K562 (cell line): ENCODE measurements at regions not wholly inside any gene's neighbourhood (a gene's known extent, or its start where the extent isn't known, plus 50 kb on each side); places are given as distances from the start of the nearest gene placed in this dataset.

Experiments used
- ATAC-seq: fragments of 200-7000 bp; cut with Tn5 transposase; 3 replicates; pipeline ENCODE4 v1.9.1; 2020; ENCODE audit warnings: moderate library complexity
- BruUV-seq: library from RNA; stranded (reverse); fragments of 400-500 nt; replicated peaks from 2 replicates; lab custom pipeline; 2021; lab: Mats Ljungman, UMichigan
- CTCF ChIA-PET: fragments of 300-600 bp; formaldehyde crosslinking; extraction: SDS; loops from one replicate; lab custom pipeline; 2021; ENCODE audit warnings: low intra/inter-chr PET ratio; lab: Yijun Ruan, JAX
- POLR2A ChIA-PET: fragments of 300-600, 350-650 bp; sonication (Branson Sonifier 250); formaldehyde crosslinking; extraction: SDS; loops from one replicate; lab custom pipeline; 2021; ENCODE audit warnings: antibody characterized with exemption, inconsistent platforms; lab: Yijun Ruan, JAX
- DNase-seq, 4 experiments: peaks; one replicate each; pipeline versions ENCODE4 v3.0.0 to v3.0.0-alpha.2; 2011 to 2018; ENCODE audit warnings: low spot score in 3 of 4, mixed read lengths in 3 of 4; ENCODE audit errors: extremely low read depth in 1 of 4
- FAIRE-seq: peaks from 2 replicates; lab custom pipeline; 2011; peaks lifted over from hg19 to GRCh38; lab: Jason Lieb, UNC
- H2AFZ ChIP-seq: 2 replicates; pipeline ENCODE4 v1.6.0; 2011; ENCODE audit warnings: low read depth, low read length, control low read depth, inconsistent platforms
- H3K27ac ChIP-seq: fragments of 200-600 bp; 3 replicates; pipeline ENCODE4 v1.8.0; 2011; ENCODE audit warnings: low read depth, mild to moderate bottlenecking, control low read depth, inconsistent platforms, low read length, moderate library complexity, mixed read lengths; ENCODE audit errors: extremely low read depth
- H3K27me3 ChIP-seq, 2 experiments: fragments of 300-600 bp in 1 of 2; 2 replicates in 1 of 2; 3 replicates in 1 of 2; pipeline versions ENCODE4 v1.6.0 to v1.8.0; 2011; ENCODE audit warnings: inconsistent platforms in 2 of 2, low read length in 2 of 2, mild to moderate bottlenecking in 1 of 2, mixed read lengths in 1 of 2, moderate library complexity in 1 of 2; ENCODE audit not compliant: control insufficient read depth in 2 of 2, insufficient read depth in 2 of 2
- H3K36me3 ChIP-seq: fragments of 300-600 bp; 3 replicates; pipeline ENCODE4 v1.8.0; 2011; ENCODE audit warnings: mild to moderate bottlenecking, low read length, inconsistent platforms; ENCODE audit not compliant: control insufficient read depth, insufficient read depth
- H3K4me1 ChIP-seq, 2 experiments: fragments of 200-600 bp in 1 of 2; replicated peaks in 1 of 2; 2 replicates in 1 of 2; 3 replicates in 1 of 2; pipeline versions ENCODE4 v1.5.1 to v1.8.0; 2011; ENCODE audit warnings: inconsistent platforms in 2 of 2, low read length in 2 of 2, mild to moderate bottlenecking in 1 of 2, mixed read lengths in 1 of 2, moderate library complexity in 1 of 2; ENCODE audit not compliant: control insufficient read depth in 2 of 2, insufficient read depth in 2 of 2
- H3K4me2 ChIP-seq: 2 replicates; pipeline ENCODE4 v1.6.1; 2011; ENCODE audit warnings: low read length, control low read depth, inconsistent platforms, mixed read lengths; ENCODE audit not compliant: insufficient read depth
- H3K4me3 ChIP-seq: fragments of 200-600 bp; sonication (generic), shearing (Covaris generic); 2 replicates; pipeline ENCODE4 v1.5.1; 2016; ENCODE audit warnings: control low read depth, inconsistent platforms
- H3K79me2 ChIP-seq: fragments of 200-600 bp; 3 replicates; pipeline ENCODE4 v1.8.0; 2011; ENCODE audit warnings: low read length, inconsistent platforms; ENCODE audit not compliant: control insufficient read depth, insufficient read depth
- H3K9ac ChIP-seq, 2 experiments: 2 replicates each; pipeline versions ENCODE4 v1.6.0 to v1.6.1; 2011; ENCODE audit warnings: low read depth in 2 of 2, low read length in 2 of 2, control low read depth in 1 of 2, inconsistent platforms in 1 of 2, mild to moderate bottlenecking in 1 of 2, mixed read lengths in 1 of 2; ENCODE audit not compliant: insufficient read depth in 1 of 2
- H3K9me1 ChIP-seq: one replicate; pipeline ENCODE4 v1.6.0; 2011; ENCODE audit warnings: inconsistent platforms, mild to moderate bottlenecking, low read length, moderate library complexity; ENCODE audit not compliant: control insufficient read depth, insufficient read depth
- H3K9me3 ChIP-seq: replicated peaks from 2 replicates; pipeline ENCODE4 v1.5.1; 2011; ENCODE audit warnings: low read depth, low read length, inconsistent platforms; ENCODE audit not compliant: control insufficient read depth, insufficient read depth
- H4K20me1 ChIP-seq: replicated peaks from 2 replicates; pipeline ENCODE4 v1.6.1; 2011; ENCODE audit warnings: low read length, inconsistent platforms, mixed read lengths; ENCODE audit not compliant: control insufficient read depth, insufficient read depth
- CBX1 ChIP-seq: sonication (generic); IDR thresholded peaks from 2 replicates; pipeline ENCODE4 v1.6.1; 2016; ENCODE audit warnings: antibody characterized with exemption, low read depth, mild to moderate bottlenecking
- DNMT1 ChIP-seq: fragments of 450-650 bp; IDR thresholded peaks from 2 replicates; pipeline ENCODE4 v1.6.1; 2016; ENCODE audit warnings: antibody characterized with exemption, mild to moderate bottlenecking
- ERF ChIP-seq: fragments of 450-650 bp; formaldehyde crosslinking; IDR thresholded peaks from 2 replicates; pipeline ENCODE4 v1.4.0; 2020; ENCODE audit warnings: mild to moderate bottlenecking, mixed read lengths
- HDAC3 ChIP-seq: fragments of 450-650 bp; IDR thresholded peaks from 2 replicates; pipeline ENCODE4 v1.6.1; 2018; ENCODE audit warnings: borderline replicate concordance, mild to moderate bottlenecking, moderate library complexity; ENCODE audit not compliant: partially characterized antibody
- JUNB ChIP-seq: fragments of 450-650 bp; formaldehyde crosslinking; conservative IDR thresholded peaks from 2 replicates; pipeline ENCODE4 v1.4.0; 2020; ENCODE audit warnings: mild to moderate bottlenecking
- KLF16 ChIP-seq: IDR thresholded peaks from 2 replicates; pipeline ENCODE4 v1.6.1; 2016; ENCODE audit warnings: antibody characterized with exemption
- OTX1 ChIP-seq: fragments of 450-650 bp; formaldehyde crosslinking; IDR thresholded peaks from 2 replicates; pipeline ENCODE4 v1.4.0; 2022; ENCODE audit warnings: mild to moderate bottlenecking
- PYGO2 ChIP-seq: fragments of 450-650 bp; IDR thresholded peaks from 2 replicates; pipeline ENCODE4 v1.6.1; 2016; ENCODE audit warnings: mild to moderate bottlenecking, missing genetic modification characterization, moderate library complexity, missing compliant biosample characterization
- RAD51 ChIP-seq: fragments of 450-650 bp; IDR thresholded peaks from 2 replicates; pipeline ENCODE4 v1.7.1; 2016; ENCODE audit warnings: low read depth, mild to moderate bottlenecking, borderline replicate concordance
- SOX6 ChIP-seq: fragments of 450-650 bp; IDR thresholded peaks from 2 replicates; pipeline ENCODE4 v1.6.1; 2014; ENCODE audit warnings: mild to moderate bottlenecking
- ZKSCAN3 ChIP-seq: fragments of 250-450 bp; sonication (Bioruptor Pico); IDR thresholded peaks from 2 replicates; pipeline ENCODE4 v1.4.0; 2020
- ZNF121 ChIP-seq: sonication (generic); formaldehyde crosslinking; conservative IDR thresholded peaks from 2 replicates; pipeline ENCODE4 v1.8.0; 2022; ENCODE audit warnings: missing genetic modification reagents
- ZNF134 ChIP-seq: fragments of 250-450 bp; sonication (Bioruptor Pico); conservative IDR thresholded peaks from 2 replicates; pipeline ENCODE4 v1.4.0; 2020
- ZNF253 ChIP-seq: fragments of 250-450 bp; sonication (Bioruptor Pico); conservative IDR thresholded peaks from 2 replicates; pipeline ENCODE4 v1.6.1; 2021; ENCODE audit warnings: mild to moderate bottlenecking
- ZNF280B ChIP-seq: fragments of 250-450 bp; sonication (Bioruptor Pico); IDR thresholded peaks from 2 replicates; pipeline ENCODE4 v1.5.1; 2021; ENCODE audit warnings: mild to moderate bottlenecking
- WGBS: fragments of 100-300 bp; shearing (Covaris generic); methylation state at CpG from one replicate; pipeline ENCODE4 v1.1.6; 2016; ENCODE audit warnings: low coverage, mixed read lengths; ENCODE audit not compliant: insufficient coverage; ENCODE audit errors: missing lambda C conversion rate; 5-methylcytosine and 5-hydroxymethylcytosine counted together
- in situ Hi-C: fragments of 300-500 bp; cut with MboI; formaldehyde crosslinking; loops from 4 replicates; pipeline ENCODE4 v1.15.0; 2018; ENCODE audit warnings: inconsistent platforms, mixed read lengths
- intact Hi-C: fragments of 100-400 bp; cut with micrococcal nuclease; formaldehyde crosslinking; loops from 2 replicates; pipeline ENCODE4 v1.14.2; 2022
- TF ChIP-seq, protein P1 (sequence below), 2 experiments: fragments of 250-450 bp in 1 of 2; fragments of 450-650 bp in 1 of 2; sonication (Bioruptor Pico) in 1 of 2; IDR thresholded peaks; 2 replicates each; pipeline versions ENCODE4 v1.6.1 to v1.8.0; 2016 to 2021; ENCODE audit warnings: mild to moderate bottlenecking in 2 of 2, moderate library complexity in 2 of 2, missing compliant biosample characterization in 1 of 2, missing genetic modification characterization in 1 of 2

DNA sequence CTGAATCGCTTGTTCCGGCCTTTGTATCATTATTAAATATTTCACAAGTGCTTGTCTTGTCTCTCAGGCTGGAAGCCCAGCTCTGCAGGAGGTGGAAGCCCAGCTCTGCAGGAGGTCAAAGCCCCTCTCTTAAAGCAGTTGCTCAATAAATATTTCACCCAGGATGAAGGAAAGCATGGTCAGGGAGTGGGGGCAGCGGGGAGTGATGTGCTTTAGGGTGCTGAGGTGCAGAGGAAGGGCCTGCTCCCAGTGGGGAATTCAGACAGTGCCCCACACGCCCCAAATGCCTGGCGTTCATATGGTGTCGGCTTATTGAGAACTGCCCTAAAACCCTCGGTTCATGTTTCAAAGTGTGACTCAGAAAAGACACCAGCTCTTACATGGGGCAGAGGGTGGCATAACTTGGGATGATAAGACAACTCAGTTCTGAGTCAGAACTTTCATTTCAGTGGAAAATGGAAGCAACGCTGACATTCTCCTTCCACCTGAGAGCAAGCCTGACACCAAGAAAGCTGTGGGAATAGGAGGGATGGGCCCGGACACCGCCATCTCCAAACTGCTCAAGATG is 114.3 kb upstream of the DAP start:
- FAIRE-seq: no peak
- Histone ChIP-seq H3K79me2 (no peaks in the 10 kb centered on the region), H4K20me1 (no peaks in the 10 kb centered on the region), H3K27me3 (peaks cover 21 to 29% of the 10 kb centered on the region in 2 experiments), H3K4me3 (no peak overlapping the region), H3K4me1 (no peaks in the 10 kb centered on the region), H3K9me1 (no peaks in the 10 kb centered on the region), H3K36me3 (no peaks in the 10 kb centered on the region), H3K27ac (no peak overlapping the region), H3K4me2 (no peak overlapping the region), H2AFZ (no peak overlapping the region), H3K9ac (no peak overlapping the region), H3K9me3 (no peaks in the 10 kb centered on the region)
- BruUV-seq: no TSS peak
- 2% methylated on average over 10 of the region's 10 CpGs for WGBS
- ChIA-PET POLR2A (interaction anchor here (0.7 kb wide), 1 partner anchor 275 kb away, joined by 3 read pairs; no protein-coding TSS in a partner anchor), CTCF (no interaction called here)
- ATAC-seq: no peak
- in situ Hi-C loops (no loop called here), intact Hi-C loops (no loop called here)
- TF ChIP-seq, protein P1, sequence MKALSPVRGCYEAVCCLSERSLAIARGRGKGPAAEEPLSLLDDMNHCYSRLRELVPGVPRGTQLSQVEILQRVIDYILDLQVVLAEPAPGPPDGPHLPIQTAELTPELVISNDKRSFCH (CRISPR knock-in tag; IDR thresholded peaks at IDR 0.05): no peak
- TF ChIP-seq, protein P1 (tag; IDR thresholded peaks at IDR 0.05): no peak
- no peak for DNase-seq

DNA sequence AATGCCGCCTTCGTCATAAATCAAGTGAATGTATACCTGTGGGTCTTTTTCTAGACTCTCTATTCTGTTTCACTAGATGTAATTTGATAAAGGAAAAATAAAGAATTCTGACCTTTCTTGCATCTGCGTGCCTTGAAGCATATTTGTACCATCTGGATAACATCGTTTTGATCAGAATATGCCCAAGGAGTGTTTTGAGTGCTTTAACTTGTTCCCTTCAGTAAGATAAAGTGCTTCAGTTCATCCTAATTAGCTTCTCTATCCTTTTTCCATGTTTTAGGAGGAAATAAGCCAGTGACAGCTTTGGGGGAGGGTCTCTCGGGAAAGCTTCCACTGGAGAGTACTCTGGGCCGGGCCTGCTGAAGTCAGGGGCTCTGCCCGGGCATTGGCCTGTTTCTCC is 113.5 kb upstream of the DAP start:
- Histone ChIP-seq H3K27ac (no peak overlapping the region), H3K9me1 (no peaks in the 10 kb centered on the region), H3K79me2 (no peaks in the 10 kb centered on the region), H3K9ac (no peak overlapping the region), H3K4me1 (no peaks in the 10 kb centered on the region), H3K4me3 (no peak overlapping the region), H4K20me1 (no peaks in the 10 kb centered on the region), H3K4me2 (no peak overlapping the region), H3K9me3 (no peaks in the 10 kb centered on the region), H3K27me3 (peaks cover 21 to 29% of the 10 kb centered on the region in 2 experiments), H3K36me3 (no peaks in the 10 kb centered on the region), H2AFZ (no peak overlapping the region)
- no peak for ATAC-seq
- in situ Hi-C loops: no loop called here
- intact Hi-C loops: no loop called here
- WGBS: 3% methylated on average over 7 of the region's 7 CpGs
- DNase-seq: no peak
- ChIA-PET POLR2A (no interaction called here), CTCF (no interaction called here)
- FAIRE-seq: no peak
- BruUV-seq: no TSS peak
- TF ChIP-seq ZNF134 (CRISPR knock-in tag) (no peak), ZKSCAN3 (CRISPR knock-in tag) (no peak), DNMT1 (no peak), ZNF253 (no peak), ZNF121 (CRISPR knock-in tag) (no peak), SOX6 (no peak), HDAC3 (no peak), ZNF280B (CRISPR knock-in tag) (no peak), ERF (CRISPR knock-in tag) (no peak), RAD51 (no peak), CBX1 (no peak), PYGO2 (tag) (no peak), OTX1 (CRISPR knock-in tag) (no peak), JUNB (CRISPR knock-in tag) (no peak), KLF16 (no peak)
